Ecto neural progenitor cell (in vitro differentiated cells): ENCODE measurements at regions not wholly inside any gene's neighbourhood (a gene's known extent, or its start where the extent isn't known, plus 50 kb on each side); places are given as distances from the start of the nearest gene placed in this dataset.
"Not testable (repeated sequence)": the region's sequence is repeated elsewhere in the genome, so short reads cannot be mapped to it uniquely, and the experiment has no call there.

ENCODE experiments used
- DNase-seq: peaks from one replicate; pipeline ENCODE4 v3.0.0-alpha.2; 2018; ENCODE audit warnings: low spot score

- DNase-seq = not testable (repeated sequence)
These were observed 98.9 kb upstream of the MYO10 start for GRCh38 chr5:17034992-17035391.

- no peak for DNase-seq
These were observed 101.7 kb upstream of the MYO10 start for GRCh38 chr5:17037751-17038150.

GRCh38 chr5:17039170-17039569 lies 103.1 kb upstream of the MYO10 start:
- DNase-seq = no peak

GRCh38 chr5:17042041-17042440 lies 106.0 kb upstream of the MYO10 start:
- DNase-seq = no peak

- DNase-seq = no peak
These were observed 110.2 kb upstream of the MYO10 start for GRCh38 chr5:17046320-17046719.

- no peak for DNase-seq
These were observed 114.1 kb upstream of the MYO10 start for GRCh38 chr5:17050236-17050635.

- no peak for DNase-seq
These were observed 118.8 kb upstream of the MYO10 start for GRCh38 chr5:17054911-17055310.

GRCh38 chr5:17056141-17056631 lies 120.1 kb upstream of the MYO10 start:
- no peak for DNase-seq

- DNase-seq = no peak
These were observed 122.3 kb upstream of the MYO10 start for GRCh38 chr5:17058438-17058837.

- no peak for DNase-seq
These were observed 125.9 kb upstream of the MYO10 start for GRCh38 chr5:17061973-17062470.

GRCh38 chr5:17062741-17063140 lies 126.7 kb upstream of the MYO10 start:
- DNase-seq = not testable (repeated sequence)

- DNase-seq = no peak
These were observed 128.2 kb upstream of the MYO10 start for GRCh38 chr5:17064241-17064640.

GRCh38 chr5:17065458-17065857 lies 129.4 kb upstream of the MYO10 start:
- no peak for DNase-seq

GRCh38 chr5:17066026-17066425 lies 129.9 kb upstream of the MYO10 start:
- not testable (repeated sequence) for DNase-seq

GRCh38 chr5:17067657-17068392 lies 131.7 kb upstream of the MYO10 start:
- DNase-seq = no peak

- DNase-seq = no peak
These were observed 134.0 kb upstream of the MYO10 start for GRCh38 chr5:17069995-17070511.

GRCh38 chr5:17070647-17071046 lies 134.6 kb upstream of the MYO10 start:
- DNase-seq = no peak

- DNase-seq = no peak
These were observed 139.1 kb upstream of the MYO10 start for GRCh38 chr5:17075236-17075635.

GRCh38 chr5:17076272-17076671 lies 140.2 kb upstream of the MYO10 start:
- DNase-seq = no peak

- DNase-seq = no peak
These were observed 139.8 kb upstream of the BASP1 start for GRCh38 chr5:17077440-17078233.

GRCh38 chr5:17079562-17079961 lies 137.9 kb upstream of the BASP1 start:
- no peak for DNase-seq

GRCh38 chr5:17080361-17080760 lies 137.1 kb upstream of the BASP1 start:
- no peak for DNase-seq

GRCh38 chr5:17081142-17081541 lies 136.3 kb upstream of the BASP1 start:
- DNase-seq = no peak
